Fibroblast of lung (primary cell): ENCODE measurements at regions not wholly inside any gene's neighbourhood (a gene's known extent, or its start where the extent isn't known, plus 50 kb on each side); places are given as distances from the start of the nearest gene placed in this dataset.

Experiments used
- DNase-seq, 2 donors: peaks; one replicate each; pipeline versions ENCODE4 v3.0.0 to v3.0.0-alpha.2; 2010; ENCODE audit warnings: low read depth in 2 of 2
- H2AFZ ChIP-seq: 2 replicates; pipeline ENCODE4 v1.5.1; 2012; ENCODE audit warnings: low read length, control low read depth, inconsistent platforms
- H3K27ac ChIP-seq: 2 replicates; pipeline ENCODE4 v1.5.1; 2011; ENCODE audit warnings: low read length, control low read depth; ENCODE audit not compliant: insufficient read depth
- H3K27me3 ChIP-seq: 2 replicates; pipeline ENCODE4 v1.5.1; 2011; ENCODE audit warnings: mild to moderate bottlenecking, low read length; ENCODE audit not compliant: control insufficient read depth, insufficient read depth
- H3K36me3 ChIP-seq: 2 replicates; pipeline ENCODE4 v1.5.1; 2011; ENCODE audit warnings: low read length; ENCODE audit not compliant: control insufficient read depth, insufficient read depth
- H3K4me1 ChIP-seq: 2 replicates; pipeline ENCODE4 v1.5.1; 2011; ENCODE audit warnings: low read length; ENCODE audit not compliant: control insufficient read depth, insufficient read depth; ENCODE audit errors: extremely low read depth
- H3K4me2 ChIP-seq: 2 replicates; pipeline ENCODE4 v1.5.1; 2011; ENCODE audit warnings: low read length, control low read depth; ENCODE audit not compliant: insufficient read depth; ENCODE audit errors: extremely low read depth
- H3K4me3 ChIP-seq, 4 experiments: fragments of 200-600 bp in 1 of 4; sonication (generic) in 1 of 4; replicated peaks in 1 of 4; 2 replicates each; pipeline ENCODE4 v1.5.1; 2011 to 2016; ENCODE audit warnings: low read length in 4 of 4, low read depth in 3 of 4, mild to moderate bottlenecking in 3 of 4, control low read depth in 2 of 4, inconsistent platforms in 1 of 4, mixed read lengths in 1 of 4; ENCODE audit not compliant: insufficient read depth in 1 of 4; ENCODE audit errors: control extremely low read depth in 1 of 4
- H3K79me2 ChIP-seq: 2 replicates; pipeline ENCODE4 v1.5.1; 2012; ENCODE audit warnings: mild to moderate bottlenecking, low read length, inconsistent platforms; ENCODE audit not compliant: control insufficient read depth, insufficient read depth
- H3K9ac ChIP-seq: 2 replicates; pipeline ENCODE4 v1.5.1; 2011; ENCODE audit warnings: mild to moderate bottlenecking, low read length, control low read depth; ENCODE audit not compliant: insufficient read depth
- H3K9me3 ChIP-seq: 2 replicates; pipeline ENCODE4 v1.5.1; 2012; ENCODE audit warnings: low read depth, low read length; ENCODE audit not compliant: control insufficient read depth, insufficient read depth
- H4K20me1 ChIP-seq: 2 replicates; pipeline ENCODE4 v1.5.1; 2011; ENCODE audit warnings: low read length; ENCODE audit not compliant: control insufficient read depth, insufficient read depth; ENCODE audit errors: extremely low read depth
- CTCF ChIP-seq, 2 donors: IDR thresholded peaks in 1 of 2; conservative IDR thresholded peaks in 1 of 2; 1 replicate in 1 of 2; 2 replicates in 1 of 2; pipeline ENCODE4 v1.5.1; 2011 to 2012; ENCODE audit warnings: low read length in 2 of 2, control low read depth in 1 of 2, inconsistent platforms in 1 of 2, low read depth in 1 of 2, mild to moderate bottlenecking in 1 of 2
- EZH2 ChIP-seq: IDR thresholded peaks from 2 replicates; pipeline ENCODE4 v1.5.1; 2012; ENCODE audit warnings: low read length, control low read depth, mild to moderate bottlenecking; ENCODE audit errors: missing control alignments

DNA sequence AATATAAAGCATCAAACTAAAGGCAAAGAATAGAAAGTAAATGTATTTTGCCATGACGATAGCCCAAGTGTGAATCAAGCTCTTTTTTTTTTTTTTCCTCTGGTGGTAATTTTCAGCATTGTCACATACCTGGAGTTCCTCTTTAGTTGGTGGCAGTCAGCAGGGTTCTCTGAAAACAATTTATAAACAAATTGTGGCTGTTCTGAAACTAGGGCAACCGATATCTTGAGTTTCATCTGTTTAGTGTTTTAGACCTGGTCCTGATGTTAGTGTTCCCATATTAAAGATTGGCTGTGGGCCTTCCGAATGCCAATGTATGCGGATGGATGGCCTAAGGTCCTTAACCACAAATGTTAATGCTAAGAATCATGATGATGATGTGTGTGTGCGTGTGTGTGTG, 713.1 kb downstream of the GATA3 start:
- no peaks in the 10 kb centered on the region for H4K20me1 ChIP-seq
- no peaks in the 10 kb centered on the region for H3K27me3 ChIP-seq
- no peaks in the 10 kb centered on the region for H3K36me3 ChIP-seq
- no peaks in the 10 kb centered on the region for H3K79me2 ChIP-seq
- no peaks in the 10 kb centered on the region for H3K9me3 ChIP-seq
- H3K4me3 ChIP-seq: no peak overlapping the region
- TF ChIP-seq EZH2 (no peak), CTCF (conservative IDR thresholded peaks at IDR 0.05 in 1 of 2, IDR thresholded peaks at IDR 0.05 in 1 of 2; ENCODE audit: low read depth in 1 of 2, low read length in 2 of 2) (no peak)
- DNase-seq: no peak
- no peaks in the 10 kb centered on the region for H3K4me1 ChIP-seq
- no peak overlapping the region for H3K27ac ChIP-seq
- no peak overlapping the region for H3K4me2 ChIP-seq
- H3K9ac ChIP-seq: no peak overlapping the region
- no peak overlapping the region for H2AFZ ChIP-seq

DNA sequence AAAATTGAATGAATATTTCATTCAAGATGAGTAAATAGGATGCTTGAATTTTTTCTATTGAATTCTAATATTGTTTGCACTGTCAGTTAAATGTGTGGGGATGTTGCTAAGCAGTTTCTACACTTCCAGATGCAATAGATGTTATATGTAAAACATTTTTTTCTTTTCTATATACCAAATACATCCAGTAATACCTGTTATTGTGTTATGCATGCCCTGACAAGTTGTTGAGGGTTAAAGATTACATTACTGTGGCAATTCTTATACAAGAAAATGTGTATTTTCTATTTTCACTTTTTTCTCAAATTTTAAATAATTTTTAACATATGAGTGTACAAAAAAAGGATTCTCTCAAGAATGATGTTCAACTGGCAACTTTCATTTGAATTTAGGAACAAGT, 713.9 kb downstream of the GATA3 start:
- Histone ChIP-seq H3K4me1 (no peaks in the 10 kb centered on the region), H3K9ac (no peak overlapping the region), H3K27ac (no peak overlapping the region), H3K9me3 (no peaks in the 10 kb centered on the region), H3K4me3 (no peak overlapping the region), H3K27me3 (no peaks in the 10 kb centered on the region), H2AFZ (no peak overlapping the region), H3K79me2 (no peaks in the 10 kb centered on the region), H4K20me1 (no peaks in the 10 kb centered on the region), H3K4me2 (no peak overlapping the region), H3K36me3 (no peaks in the 10 kb centered on the region)
- no peak for DNase-seq
- TF ChIP-seq EZH2 (no peak), CTCF (conservative IDR thresholded peaks at IDR 0.05 in 1 of 2, IDR thresholded peaks at IDR 0.05 in 1 of 2; ENCODE audit: low read depth in 1 of 2, low read length in 2 of 2) (no peak)

DNA sequence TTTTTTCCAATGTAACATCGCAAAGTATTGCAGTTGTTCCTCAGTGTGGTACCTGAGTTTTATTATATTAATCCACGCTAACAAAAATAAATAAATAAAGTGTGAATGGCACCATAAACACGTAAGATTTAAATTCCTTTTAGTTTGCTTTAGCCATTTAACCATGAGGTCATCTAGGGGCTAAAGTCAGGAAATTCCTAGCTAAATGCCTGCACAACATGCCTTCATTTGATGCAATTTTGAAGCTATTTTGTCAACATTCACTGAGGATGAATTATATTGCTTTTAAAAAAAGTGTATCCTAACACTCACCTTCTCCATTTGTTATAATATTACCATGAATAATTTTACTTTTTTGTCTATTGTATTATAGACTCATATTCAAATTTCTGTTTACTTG, 714.4 kb downstream of the GATA3 start:
- no peaks in the 10 kb centered on the region for H4K20me1 ChIP-seq
- H3K27ac ChIP-seq: no peak overlapping the region
- H3K4me1 ChIP-seq: no peaks in the 10 kb centered on the region
- no peaks in the 10 kb centered on the region for H3K9me3 ChIP-seq
- H3K79me2 ChIP-seq: no peaks in the 10 kb centered on the region
- DNase-seq: no peak
- H2AFZ ChIP-seq: no peak overlapping the region
- H3K36me3 ChIP-seq: no peaks in the 10 kb centered on the region
- H3K9ac ChIP-seq: no peak overlapping the region
- no peaks in the 10 kb centered on the region for H3K27me3 ChIP-seq
- H3K4me2 ChIP-seq: no peak overlapping the region
- TF ChIP-seq EZH2 (no peak), CTCF (conservative IDR thresholded peaks at IDR 0.05 in 1 of 2, IDR thresholded peaks at IDR 0.05 in 1 of 2; ENCODE audit: low read depth in 1 of 2, low read length in 2 of 2) (no peak)
- H3K4me3 ChIP-seq: no peak overlapping the region
